ENCODE measurements at regions not wholly inside any gene's neighbourhood (a gene's known extent, or its start where the extent isn't known, plus 50 kb on each side); places are given as distances from the start of the nearest gene placed in this dataset.

DNA sequence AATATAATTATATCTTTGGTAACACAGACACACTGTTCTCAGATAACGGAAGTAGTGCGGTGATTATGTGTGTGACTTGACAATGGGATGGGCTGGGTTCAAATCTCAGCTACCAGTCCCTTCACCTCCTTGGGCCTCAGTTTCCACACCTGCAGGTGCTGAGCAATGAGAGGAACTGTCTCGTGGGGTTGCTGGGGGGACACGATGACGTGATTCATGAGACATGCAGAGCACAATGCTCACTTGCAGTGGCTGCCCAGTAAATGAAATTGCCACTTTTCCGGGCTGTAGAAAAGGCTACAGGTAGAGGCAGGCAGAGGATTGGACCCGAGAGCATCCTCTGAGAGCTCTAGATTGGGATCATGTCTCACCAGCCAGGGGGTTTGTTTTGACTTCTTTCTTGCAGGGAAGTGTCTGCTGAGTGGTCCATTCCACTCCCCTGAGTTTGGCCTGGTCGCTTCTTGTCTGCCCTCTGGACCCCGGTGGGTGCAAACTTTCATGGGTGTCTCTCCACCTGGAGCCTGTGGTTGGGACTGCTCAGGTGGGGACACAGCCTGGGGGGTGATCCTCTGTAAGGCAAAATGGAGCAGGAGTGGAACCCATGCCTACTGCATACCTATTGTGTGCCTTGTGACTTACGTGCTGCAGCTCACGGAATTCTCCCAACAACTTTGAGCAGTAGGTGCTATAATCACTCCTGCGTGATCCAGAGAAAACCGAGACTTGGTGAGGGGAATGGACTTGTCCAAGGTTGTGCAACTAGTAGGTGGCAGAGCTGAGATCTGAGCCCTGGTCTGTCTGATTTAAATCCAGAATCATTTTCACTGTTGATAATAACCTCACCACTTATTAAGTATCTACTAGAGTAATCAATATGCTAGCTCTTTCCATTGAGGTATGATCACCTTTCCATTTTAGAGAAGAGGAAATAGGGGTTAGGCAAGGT lies 147.2 kb downstream of the CEBPB start:
- H3K27ac ChIP-seq (ENCODE audit: low read length) = no peak overlapping the region
- ChIA-PET CTCF (no interaction called here), POLR2A (ENCODE audit: unreplicated experiment) (no interaction called here)
- H3K4me2 ChIP-seq (ENCODE audit: low read length) = no peak overlapping the region
- BruUV-seq (replicated peaks) = no TSS peak
- H3K9me3 ChIP-seq (ENCODE audit: low read length) = no peaks in the 10 kb centered on the region
- H3K4me1 ChIP-seq (ENCODE audit: insufficient read depth, low read length) = peaks cover 15% of the 10 kb centered on the region
- no peak overlapping the region for H3K4me3 ChIP-seq (ENCODE audit: low read length)
- H4K20me1 ChIP-seq (ENCODE audit: low read length) = no peaks in the 10 kb centered on the region
- H3F3A ChIP-seq (ENCODE audit: low read length, unreplicated experiment) = no peaks in the 10 kb centered on the region
- DNase-seq (no peak), ATAC-seq (no peak)
- H3K79me2 ChIP-seq (ENCODE audit: low read length) = no peaks in the 10 kb centered on the region
- TF ChIP-seq EZH2phosphoT487 (IDR thresholded peaks at IDR 0.05; ENCODE audit: borderline replicate concordance, low read length) (no peak), EZH2 (IDR thresholded peaks at IDR 0.05; ENCODE audit: low read length, unreplicated experiment) (no peak)
- TF ChIP-seq, protein P1, sequence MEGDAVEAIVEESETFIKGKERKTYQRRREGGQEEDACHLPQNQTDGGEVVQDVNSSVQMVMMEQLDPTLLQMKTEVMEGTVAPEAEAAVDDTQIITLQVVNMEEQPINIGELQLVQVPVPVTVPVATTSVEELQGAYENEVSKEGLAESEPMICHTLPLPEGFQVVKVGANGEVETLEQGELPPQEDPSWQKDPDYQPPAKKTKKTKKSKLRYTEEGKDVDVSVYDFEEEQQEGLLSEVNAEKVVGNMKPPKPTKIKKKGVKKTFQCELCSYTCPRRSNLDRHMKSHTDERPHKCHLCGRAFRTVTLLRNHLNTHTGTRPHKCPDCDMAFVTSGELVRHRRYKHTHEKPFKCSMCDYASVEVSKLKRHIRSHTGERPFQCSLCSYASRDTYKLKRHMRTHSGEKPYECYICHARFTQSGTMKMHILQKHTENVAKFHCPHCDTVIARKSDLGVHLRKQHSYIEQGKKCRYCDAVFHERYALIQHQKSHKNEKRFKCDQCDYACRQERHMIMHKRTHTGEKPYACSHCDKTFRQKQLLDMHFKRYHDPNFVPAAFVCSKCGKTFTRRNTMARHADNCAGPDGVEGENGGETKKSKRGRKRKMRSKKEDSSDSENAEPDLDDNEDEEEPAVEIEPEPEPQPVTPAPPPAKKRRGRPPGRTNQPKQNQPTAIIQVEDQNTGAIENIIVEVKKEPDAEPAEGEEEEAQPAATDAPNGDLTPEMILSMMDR (conservative IDR thresholded peaks at IDR 0.05; ENCODE audit: low read depth, low read length) = no peak
- no peak overlapping the region for H2AFZ ChIP-seq (ENCODE audit: low read length)
- no peaks in the 10 kb centered on the region for H3K36me3 ChIP-seq (ENCODE audit: low read depth, low read length)
- H3K27me3 ChIP-seq (ENCODE audit: low read length) = no peaks in the 10 kb centered on the region
- intact Hi-C loops (cut with micrococcal nuclease) = no loop called here
- no peak overlapping the region for H3K9ac ChIP-seq (ENCODE audit: low read length)
- no peaks in the 10 kb centered on the region for H3K9me2 ChIP-seq (replicated peaks; ENCODE audit: low read length)

DNA sequence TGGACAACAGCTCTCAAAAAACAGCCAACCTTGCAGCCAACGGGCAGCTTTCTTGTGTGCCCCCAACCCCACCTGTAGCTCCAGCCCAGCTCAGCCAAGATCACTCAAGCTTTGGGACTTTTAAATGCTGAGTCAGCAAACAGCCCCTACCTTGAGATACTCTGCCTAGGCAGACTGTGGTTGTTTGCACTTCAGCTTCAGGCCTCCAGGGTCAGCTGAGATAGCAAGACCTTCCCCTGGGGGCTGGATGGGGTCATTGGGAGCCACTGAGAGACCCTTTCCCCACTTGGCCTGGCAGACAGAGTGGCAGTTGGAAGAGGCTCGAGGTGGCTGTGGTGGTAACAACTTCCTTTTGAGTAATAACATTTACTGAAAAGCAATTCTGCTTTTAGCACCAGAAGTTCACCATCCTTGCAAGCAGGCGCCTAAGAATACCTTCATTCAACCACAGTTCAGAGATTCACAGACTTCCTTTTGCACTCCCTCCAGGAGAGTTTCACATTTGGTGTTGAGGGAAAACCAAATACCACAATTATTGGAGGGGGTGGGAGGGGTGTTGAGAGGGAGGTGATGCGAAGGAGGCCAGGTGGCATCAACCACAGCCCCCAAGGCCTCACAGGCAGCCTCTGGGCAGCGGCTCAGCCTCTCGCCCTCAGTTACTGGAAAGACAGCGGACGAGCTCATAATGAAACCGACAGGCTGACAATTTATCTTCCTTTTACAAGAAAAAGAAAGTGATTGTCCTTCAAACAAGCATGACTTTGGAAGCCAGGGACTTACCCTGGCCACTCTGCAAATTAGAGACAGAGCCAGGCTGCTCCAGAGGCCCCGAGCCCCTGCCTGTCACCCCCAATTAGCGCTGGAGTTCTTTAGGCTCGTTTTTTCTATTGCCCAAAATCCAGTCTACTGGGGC lies 148.1 kb downstream of the CEBPB start:
- ATAC-seq = no peak
- no peak for TF ChIP-seq EZH2 (IDR thresholded peaks at IDR 0.05; ENCODE audit: low read length, unreplicated experiment)
- TF ChIP-seq, protein P1 (conservative IDR thresholded peaks at IDR 0.05; ENCODE audit: low read depth, low read length) = no peak
- TF ChIP-seq EZH2phosphoT487 (IDR thresholded peaks at IDR 0.05; ENCODE audit: borderline replicate concordance, low read length) = no peak

More for the DNA sequence above, 148.1 kb downstream of the CEBPB start:
- no peaks in the 10 kb centered on the region for H4K20me1 ChIP-seq (ENCODE audit: low read length)
- no peaks in the 10 kb centered on the region for H3K27me3 ChIP-seq (ENCODE audit: low read length)
- H3F3A ChIP-seq (ENCODE audit: low read length, unreplicated experiment) = no peaks in the 10 kb centered on the region
- H2AFZ ChIP-seq (ENCODE audit: low read length) = no peak overlapping the region
- H3K79me2 ChIP-seq (ENCODE audit: low read length) = no peaks in the 10 kb centered on the region
- POLR2A ChIA-PET (ENCODE audit: unreplicated experiment) = interaction anchor here (0.6 kb wide), 1 partner anchor 106 kb away, joined by 11 read pairs; no protein-coding TSS in a partner anchor
- peaks cover 6% of the 10 kb centered on the region for H3K4me1 ChIP-seq (ENCODE audit: insufficient read depth, low read length)
- no peak overlapping the region for H3K27ac ChIP-seq (ENCODE audit: low read length)
- no peak for DNase-seq
- intact Hi-C loops (cut with micrococcal nuclease) = no loop called here
- no peaks in the 10 kb centered on the region for H3K36me3 ChIP-seq (ENCODE audit: low read depth, low read length)
- CTCF ChIA-PET = no interaction called here
- H3K9me2 ChIP-seq (replicated peaks; ENCODE audit: low read length) = no peaks in the 10 kb centered on the region
- no peaks in the 10 kb centered on the region for H3K9me3 ChIP-seq (ENCODE audit: low read length)
- no peak overlapping the region for H3K4me3 ChIP-seq (ENCODE audit: low read length)
- H3K4me2 ChIP-seq (ENCODE audit: low read length) = no peak overlapping the region
- no TSS peak for BruUV-seq (replicated peaks)
- H3K9ac ChIP-seq (ENCODE audit: low read length) = no peak overlapping the region
